HG03025 (cell line): ENCODE measurements at regions not wholly inside any gene's neighbourhood (a gene's known extent, or its start where the extent isn't known, plus 50 kb on each side); places are given as distances from the start of the nearest gene placed in this dataset.
"Not testable (repeated sequence)": the region's sequence is repeated elsewhere in the genome, so short reads cannot be mapped to it uniquely, and the experiment has no call there.

Source experiments
- ATAC-seq: cut with Tn5 transposase; IDR thresholded peaks from one replicate; pipeline ENCODE4 v1.9.1; 2021; ENCODE audit warnings: mild to moderate bottlenecking, moderate library complexity; ENCODE audit not compliant: unreplicated experiment, low FRiP score

DNA sequence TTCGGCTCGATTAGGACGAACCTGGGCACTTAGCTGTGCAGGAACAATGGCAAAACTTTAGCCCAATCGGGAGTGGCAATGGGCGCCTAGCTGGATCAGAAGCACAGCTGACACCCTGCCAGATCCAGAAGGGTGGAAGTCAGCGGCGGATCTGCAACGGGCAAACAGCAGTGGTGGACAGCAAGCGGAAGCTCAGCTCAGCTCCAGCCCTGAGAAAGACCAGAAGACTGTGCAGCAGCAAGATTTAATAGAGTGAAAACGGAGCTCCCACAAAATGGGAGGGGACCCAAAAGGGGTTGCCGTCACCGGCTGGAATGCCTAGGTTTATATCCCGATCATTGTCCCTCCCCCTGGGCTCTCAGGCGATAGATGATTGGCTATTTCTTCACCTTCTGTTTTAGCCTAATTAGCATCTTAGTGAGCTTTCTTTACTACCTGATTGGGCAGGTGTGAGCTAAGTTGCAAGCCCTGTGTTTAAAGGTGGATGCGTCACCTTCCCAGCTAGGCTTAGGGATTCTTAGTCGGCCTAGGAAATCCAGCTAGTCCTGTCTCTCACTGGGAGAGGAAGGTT is 1237.9 kb downstream of the CDH12 start:
- no peak for ATAC-seq

DNA sequence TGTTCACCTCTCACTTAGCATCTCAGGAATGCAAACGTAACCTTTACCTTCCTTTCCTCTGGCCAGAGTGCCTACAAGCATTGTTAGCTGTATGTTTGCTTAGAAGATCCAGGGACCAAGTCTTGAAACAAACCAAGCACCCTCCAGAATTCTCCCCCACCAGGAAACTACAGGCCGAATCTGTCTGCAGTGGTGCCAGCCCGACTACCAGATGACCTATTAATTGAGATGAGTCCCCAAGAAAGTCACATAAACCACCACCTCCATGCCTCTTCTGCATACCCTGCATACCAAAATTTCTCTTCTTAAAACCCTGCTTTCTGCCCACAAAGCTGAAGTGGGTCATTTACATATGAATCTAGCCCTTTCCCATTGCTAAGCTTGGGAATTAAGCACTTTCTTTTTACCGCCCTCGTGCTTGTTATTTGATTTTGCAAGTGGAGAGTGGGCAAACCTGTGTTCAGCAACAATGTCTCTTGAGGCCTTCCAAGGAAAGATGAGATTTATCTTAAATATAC is 1239.1 kb downstream of the CDH12 start:
- no peak for ATAC-seq

DNA sequence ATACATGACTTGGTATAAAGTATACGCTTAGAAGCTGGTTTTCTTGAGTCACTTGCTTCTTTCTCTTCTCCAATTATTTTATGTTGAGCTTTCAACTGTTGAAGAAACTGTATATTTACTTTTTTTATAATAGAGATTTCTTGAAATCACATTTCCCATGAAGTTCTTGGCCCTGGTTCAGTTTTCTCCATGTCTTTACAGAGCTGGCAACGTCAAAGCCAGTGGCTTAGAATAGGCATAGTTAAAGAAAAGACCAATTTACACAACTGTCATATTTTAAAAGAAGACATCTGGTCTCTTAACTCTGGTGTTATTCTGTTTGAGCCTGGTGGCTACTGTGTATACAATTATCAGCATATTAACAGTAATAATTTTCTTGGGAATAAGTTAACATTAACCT is 1249.3 kb downstream of the CDH12 start:
- ATAC-seq = no peak

DNA sequence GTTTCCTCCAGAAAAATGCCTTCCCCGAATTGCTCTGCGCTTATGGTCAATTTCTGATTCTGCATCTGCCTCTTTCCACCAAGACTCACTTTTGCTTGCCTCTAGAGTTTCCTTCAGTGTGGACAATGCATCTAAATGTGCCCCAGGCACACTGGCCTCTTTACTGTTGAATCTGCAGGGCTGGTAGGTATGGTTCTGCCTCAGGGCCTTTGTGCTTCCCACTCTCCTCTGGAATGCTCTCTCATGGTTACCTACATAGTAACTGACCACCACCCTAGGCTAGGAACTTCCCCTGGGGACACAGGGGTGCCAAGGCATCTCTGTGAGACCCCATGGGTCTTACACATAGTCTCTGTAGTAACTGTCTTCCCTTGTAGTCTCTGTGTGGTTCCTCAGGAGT is 1258.6 kb downstream of the CDH12 start:
- ATAC-seq = no peak

DNA sequence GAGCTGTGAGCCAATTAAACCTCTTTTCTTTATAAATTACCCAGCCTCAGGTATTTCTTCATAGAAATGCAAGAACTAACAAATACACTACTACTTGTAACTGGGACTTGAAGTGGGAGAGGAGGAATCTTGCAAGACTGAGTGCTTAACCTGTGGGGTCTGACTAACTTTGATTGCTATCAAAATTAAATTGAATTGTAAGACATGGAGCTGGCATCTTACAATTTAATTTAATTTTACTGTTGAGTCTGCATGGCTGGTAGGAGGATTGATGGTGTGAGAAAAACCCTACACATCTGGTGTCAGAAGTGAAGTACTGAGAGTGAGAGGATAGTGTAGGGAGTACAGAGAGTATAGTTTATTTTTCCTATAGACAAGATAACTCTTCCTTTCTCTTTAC is 1259.9 kb downstream of the CDH12 start:
- no peak for ATAC-seq

DNA sequence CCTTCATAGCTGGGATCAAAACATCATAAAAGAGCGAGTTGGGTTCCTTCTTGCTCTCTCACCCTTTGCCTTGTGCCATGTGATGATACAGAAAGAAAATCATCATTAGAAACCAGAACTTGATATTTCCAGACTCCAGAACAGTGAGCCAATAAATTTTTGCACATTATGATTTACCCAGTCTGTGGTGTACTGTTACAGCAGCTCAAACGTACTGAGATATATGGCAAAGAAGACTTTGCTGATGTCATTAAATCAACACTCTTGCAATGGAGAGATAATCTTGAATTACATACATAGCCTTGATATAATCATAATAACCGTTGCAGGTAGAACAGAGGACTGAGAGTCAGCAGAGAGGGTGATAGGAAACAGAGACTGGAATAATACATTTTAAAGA is 1271.6 kb downstream of the CDH12 start:
- no peak for ATAC-seq

DNA sequence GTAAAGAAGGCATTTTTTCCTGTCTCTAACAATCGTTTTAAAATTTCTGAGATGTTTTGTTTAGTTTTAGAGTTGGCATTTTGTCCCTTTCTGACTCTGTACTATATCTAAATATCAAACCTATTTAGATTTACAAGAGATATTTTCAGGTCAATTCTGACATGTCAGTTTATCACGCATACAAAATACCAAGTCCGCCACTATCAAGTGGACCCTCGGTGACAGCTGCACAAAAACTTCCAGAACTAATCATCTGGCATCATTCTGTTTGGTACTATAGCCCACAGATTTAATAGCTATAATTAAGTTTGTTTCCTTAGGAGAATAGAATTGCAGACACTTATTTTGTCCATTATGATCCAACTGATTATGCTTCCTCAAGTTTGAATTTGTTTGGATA is 1278.2 kb downstream of the CDH12 start:
- ATAC-seq = no peak

DNA sequence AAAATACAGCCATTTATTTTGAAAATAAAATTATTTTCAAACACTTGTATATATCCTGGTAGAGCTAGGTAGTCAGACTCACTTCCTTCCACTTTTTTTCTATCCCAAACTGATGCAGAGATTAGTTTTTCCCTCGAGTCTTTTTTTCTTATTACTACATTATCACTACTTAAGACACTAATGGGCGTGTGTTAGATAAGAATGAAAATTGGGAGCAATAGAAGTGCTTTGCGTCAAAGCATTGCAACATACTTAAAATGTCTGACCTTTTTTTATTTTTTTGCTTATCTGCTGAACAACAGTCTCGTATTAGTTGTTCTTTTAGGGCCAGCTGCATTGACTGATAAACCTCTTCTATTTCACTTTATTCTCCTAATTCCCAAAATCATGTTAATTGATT is 1278.7 kb downstream of the CDH12 start:
- ATAC-seq = no peak

DNA sequence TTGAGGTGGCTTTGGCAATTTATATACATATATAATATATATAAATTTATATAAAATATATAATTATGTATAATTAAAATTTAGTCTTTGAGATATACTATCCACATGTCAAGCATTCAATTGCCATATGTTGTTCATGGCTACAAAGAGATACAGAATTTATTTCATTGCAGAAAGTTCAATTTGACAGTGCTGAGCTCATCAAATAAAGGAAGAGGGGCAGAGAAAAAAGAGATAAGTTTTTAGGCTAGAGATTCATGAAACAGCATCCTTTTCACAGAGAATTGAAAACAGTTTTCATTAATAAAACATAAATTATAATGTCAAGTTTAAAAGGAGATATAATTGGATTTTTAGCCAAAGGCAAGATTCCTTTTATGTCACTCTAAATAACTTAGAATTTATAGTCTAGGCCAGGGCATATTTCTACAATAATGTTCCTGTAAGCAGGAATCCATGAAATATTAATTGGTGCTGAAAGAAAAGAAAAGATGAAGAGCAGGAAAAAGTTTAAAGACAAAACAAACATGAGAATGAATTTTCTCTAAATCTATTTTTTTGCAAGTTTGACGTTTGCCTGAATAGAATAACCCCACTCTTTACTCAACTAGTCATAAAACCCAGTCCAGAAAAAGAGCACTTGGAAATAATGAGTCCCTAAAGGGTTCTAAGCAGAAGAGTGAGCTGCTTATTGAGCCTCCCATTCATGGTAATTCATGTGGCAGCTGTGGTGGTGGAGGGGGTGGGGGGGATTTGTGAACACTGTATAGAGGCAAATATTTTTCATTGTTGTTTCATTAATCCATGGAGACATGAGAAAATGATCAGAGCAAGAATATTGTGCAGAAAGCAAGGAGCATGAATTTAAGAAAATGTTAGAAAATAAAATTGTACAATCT is 1279.5 kb downstream of the CDH12 start:
- no peak for ATAC-seq

DNA sequence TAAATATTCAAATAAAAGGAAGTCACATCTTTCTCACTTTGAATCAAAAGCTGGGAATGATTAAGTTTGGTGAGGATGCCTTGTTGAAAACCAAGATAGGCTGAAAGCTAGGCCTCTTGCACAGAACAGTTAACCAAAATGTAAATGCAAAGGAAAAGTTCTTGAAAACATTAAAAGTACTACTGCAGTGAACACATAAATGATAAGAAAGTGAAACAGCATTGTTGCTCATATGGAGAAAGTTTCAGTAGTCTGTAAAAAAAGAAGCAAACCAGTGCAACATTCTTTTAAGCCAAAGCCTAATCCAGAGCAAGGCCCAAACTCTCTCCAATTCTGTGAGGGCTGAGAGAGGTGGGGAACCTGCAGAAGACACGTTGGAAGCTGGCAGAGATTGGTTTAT is 1281.9 kb downstream of the CDH12 start:
- peak; percentile 61 for ATAC-seq

DNA sequence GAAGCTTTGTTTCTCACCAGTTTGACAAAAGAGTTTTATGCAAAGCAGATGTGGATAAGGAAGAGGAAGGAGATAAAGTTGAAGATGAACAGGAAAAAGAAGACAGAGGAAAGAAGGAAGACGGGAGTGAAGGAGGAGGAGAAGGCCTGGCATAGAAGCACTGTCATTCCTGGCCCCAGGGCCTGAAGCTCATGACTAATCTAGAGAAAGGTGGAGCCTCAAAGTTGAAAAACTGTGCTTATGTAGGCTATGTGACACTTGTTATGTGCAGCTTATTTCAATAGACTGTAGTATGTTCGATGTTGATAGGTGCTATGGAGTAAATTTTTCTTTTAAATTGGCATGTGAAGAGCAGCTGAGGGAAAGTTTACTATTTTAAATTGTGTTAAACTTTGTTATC is 1294.0 kb downstream of the CDH12 start:
- not testable (repeated sequence) for ATAC-seq

DNA sequence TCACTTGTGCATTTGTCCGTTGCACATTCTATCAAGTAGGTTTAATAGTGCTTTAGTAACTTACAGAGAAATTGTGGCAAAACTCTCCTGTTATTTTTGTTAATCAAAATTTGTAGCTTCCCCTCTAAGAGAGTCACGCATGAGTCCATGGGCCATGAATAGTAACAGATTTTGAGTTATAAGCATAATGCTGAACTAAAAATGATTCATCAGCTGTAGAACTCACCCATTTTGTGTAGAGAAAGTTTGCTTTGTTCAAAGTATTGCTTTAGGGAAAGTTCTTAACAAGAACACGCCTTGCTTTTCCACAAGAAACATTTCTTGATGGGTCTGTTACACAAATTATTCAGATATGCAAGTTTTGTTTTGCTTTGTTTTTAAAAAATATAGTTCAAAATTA is 1300.9 kb downstream of the CDH12 start:
- not testable (repeated sequence) for ATAC-seq

DNA sequence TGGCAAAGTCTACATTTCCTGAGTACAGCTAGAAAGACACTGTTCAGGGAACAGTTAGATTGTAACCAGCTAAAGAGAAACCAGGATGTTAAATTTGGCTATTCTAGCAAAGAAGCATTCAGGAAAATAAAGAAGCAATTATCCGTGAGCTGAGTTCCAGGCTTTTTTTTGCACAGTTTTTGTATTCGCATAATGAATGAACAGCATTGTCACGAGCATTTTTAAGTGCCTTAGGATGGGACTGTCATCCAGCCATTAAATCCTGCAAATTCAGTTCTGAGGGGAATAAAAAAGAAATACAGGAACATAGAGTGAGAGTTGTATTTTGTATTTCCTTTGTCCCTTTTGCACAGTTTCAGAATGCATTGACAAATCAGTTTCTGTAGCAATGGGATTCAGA is 1302.2 kb downstream of the CDH12 start:
- not testable (repeated sequence) for ATAC-seq

DNA sequence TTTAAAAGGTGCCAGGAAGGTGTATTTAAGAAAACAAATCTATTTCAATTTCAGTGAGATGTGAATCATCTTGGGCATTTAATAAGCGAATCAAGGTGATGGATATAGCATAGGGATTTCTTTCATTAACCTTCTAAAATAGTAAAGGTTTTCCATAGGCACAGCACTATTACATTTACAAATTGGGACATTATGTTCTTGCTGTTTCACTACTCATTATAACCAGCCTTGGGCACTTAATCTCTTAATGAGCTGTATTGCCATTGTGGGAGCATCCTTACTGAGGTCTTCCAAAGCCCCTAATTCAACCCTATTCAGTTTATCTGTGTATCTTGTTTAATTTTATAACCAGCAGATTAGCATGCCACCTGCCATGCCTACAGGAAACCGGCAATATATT is 1305.5 kb downstream of the CDH12 start:
- not testable (repeated sequence) for ATAC-seq

DNA sequence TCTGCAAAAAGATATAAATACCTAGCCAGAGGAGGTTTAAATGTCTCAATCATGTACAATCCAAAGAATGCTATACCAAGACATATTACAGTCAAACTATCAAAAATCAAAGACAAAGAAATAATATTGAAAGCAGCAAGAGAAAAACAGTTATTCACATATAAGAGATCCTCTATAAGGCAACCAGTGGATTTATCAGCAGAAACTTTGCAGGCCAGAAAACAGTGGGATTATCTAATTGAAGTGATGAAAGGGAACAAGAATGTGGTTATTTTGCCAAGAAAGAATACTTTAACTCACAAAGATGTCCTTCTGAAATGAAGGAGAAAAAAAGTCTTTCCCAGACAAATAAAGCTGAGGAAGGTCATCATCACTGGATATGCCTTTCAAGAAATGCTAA is 1318.0 kb downstream of the CDH12 start:
- ATAC-seq = not testable (repeated sequence)

DNA sequence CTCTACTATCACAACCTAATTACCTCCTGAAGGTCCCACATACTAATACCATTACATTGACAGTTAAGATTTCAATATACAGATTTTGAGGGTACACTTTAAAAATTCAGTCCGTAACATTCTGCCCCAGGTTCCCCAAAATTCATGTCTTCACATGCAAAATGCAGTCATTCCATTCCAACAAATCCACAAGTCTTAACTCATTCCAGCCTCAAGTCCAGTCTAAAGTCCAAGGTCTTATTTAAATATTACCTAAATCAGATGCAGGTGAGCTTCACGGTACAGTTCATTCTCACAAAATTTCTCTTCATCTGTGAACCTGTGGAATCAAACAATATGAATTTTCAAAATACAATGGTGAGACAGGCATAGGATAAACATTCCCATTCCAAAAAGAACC is 1332.0 kb downstream of the CDH12 start:
- ATAC-seq = not testable (repeated sequence)

DNA sequence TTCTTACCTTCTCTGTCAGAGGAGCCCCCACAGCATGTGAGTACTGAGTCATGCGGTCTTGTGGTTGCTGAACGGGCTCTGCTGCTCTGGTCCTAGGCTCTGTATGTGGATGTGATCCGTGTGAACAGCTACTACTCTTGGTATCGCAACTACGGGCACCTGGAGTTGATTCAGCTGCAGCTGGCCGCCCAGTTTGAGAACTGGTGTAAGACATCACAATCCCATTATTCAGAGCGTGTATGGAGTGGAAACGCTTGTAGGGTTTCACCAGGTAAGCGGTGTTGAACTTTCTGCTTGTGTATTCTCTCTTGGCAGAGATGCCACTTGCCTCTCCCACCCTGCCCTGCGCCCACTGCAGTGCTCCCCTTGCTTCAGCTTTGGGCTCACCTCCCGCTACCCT is 1356.2 kb downstream of the CDH12 start:
- not testable (repeated sequence) for ATAC-seq

DNA sequence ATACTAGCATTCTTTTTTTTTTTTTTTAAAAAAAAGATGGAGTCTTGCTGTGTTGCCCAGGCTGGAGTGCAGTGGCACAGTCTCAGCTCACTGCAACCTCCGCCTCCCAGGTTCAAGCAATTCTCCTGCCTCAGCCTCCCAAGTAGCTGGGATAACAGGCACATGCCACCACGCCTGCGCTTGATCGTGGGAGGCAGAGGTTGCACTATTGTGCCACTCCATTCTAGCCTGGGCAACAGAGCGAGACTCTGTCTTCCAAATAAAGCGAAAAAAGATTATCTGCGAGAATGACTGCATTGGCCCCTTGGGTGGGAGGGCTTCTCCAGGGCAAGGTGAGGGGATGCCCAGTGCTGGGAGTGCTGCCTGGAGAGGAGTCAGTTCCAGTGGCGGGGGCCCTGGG is 1357.1 kb downstream of the CDH12 start:
- not testable (repeated sequence) for ATAC-seq

DNA sequence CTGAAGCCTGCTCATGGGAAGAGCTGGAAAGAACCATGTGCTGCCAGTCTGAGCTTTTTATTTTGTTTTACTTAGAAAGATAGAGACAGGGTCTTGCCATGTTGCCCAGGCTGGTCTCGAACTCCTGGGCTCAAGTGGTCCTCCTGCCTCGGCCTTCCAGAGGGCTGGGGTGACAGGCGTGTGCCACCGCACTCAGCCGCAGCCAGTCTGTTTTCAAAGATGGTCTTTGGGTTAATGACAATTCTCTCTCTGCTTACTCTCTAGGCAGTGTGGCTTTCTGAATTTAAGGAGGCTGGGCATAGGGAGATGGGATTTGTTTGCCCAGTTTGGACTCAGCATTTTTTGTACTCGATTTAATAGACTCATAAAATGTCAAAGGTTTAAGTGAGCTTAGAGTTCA is 1357.9 kb downstream of the CDH12 start:
- ATAC-seq = not testable (repeated sequence)

DNA sequence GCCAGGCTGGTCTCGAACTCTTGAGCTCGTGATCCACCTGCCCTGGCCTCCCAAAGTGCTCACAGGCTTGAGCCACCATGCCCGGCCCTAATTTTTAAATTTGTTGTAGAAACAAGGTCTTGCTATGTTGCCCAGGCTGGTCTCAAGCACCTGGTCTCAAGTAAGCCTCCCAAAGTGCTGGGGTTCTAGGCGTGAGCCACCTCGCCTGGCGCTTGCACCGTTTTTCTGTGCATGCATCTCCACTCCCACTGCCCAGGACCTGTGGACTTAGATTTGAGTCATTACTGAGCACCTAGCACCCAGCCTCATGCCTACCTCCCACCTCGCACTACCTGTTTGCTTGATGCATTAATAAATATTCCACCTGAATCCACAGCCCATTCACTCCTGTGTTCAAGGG is 1359.1 kb downstream of the CDH12 start:
- not testable (repeated sequence) for ATAC-seq

DNA sequence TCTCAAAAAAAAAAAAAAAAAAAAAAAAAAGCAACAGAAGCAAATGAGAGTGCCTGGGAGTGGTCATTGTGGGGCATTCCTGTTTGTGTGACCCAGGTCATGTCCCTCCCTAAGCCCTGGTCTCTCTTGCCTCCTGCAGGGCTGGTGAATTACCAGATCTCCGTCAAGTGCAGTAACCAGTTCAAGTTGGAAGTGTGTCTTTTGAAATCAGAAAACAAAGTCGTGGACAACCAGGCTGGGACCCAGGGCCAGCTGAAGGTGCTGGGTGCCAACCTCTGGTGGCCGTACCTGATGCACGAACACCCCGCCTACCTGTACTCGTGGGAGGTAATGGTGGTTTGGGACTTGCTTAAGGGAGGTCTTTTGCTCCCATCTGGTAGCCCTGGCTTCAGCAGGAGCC is 1362.0 kb downstream of the CDH12 start:
- not testable (repeated sequence) for ATAC-seq

DNA sequence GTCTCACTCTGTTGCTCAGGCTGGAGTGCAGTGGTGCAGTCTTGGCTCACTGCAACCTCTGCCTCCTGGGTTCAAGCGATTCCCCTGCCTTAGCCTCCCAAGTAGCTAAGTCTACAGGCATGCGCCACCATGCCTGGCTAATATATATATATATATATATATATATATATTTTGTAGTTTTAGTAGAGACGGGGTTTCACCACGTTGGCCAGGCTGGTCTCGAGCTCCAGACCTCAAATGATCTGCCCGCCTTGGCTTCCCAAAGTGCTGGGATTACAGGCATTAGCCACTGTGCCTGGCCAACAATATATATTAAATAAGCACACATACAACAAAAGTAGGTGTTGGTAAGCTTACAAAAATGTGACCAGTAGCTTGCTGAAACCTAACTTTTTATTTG is 1364.3 kb downstream of the CDH12 start:
- ATAC-seq = not testable (repeated sequence)
